ENCODE measurements at regions not wholly inside any gene's neighbourhood (a gene's known extent, or its start where the extent isn't known, plus 50 kb on each side); places are given as distances from the start of the nearest gene placed in this dataset.

- TF ChIP-seq CTCF (IDR thresholded peaks at IDR 0.05) (no peak), EZH2phosphoT487 (IDR thresholded peaks at IDR 0.05) (no peak), EZH2 (IDR thresholded peaks at IDR 0.05) (no peak)
Observed at GRCh38 chr18:41887100-41887499, 67.9 kb upstream of the PIK3C3 start.
